ENCODE measurements at regions not wholly inside any gene's neighbourhood (a gene's known extent, or its start where the extent isn't known, plus 50 kb on each side); places are given as distances from the start of the nearest gene placed in this dataset.

DNA sequence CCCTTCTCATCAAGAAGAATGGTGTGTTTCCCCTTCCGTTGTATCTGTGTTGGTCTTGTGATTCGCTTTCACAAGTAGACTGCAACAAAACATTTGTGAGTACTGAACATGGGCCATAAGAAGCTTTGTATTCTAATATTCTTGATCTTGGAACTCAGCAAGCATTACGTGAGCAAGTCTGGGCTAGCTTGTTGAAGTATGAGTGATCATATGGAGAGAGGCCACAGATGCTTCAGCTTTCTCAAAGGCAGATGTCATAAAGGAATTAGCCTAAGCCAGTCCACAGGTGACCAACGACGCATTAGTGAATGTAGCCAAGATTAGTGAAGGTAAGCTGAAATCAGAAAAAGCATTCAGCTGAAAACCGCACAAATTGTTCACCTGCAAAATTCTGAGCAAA lies 609.6 kb upstream of the NEGR1 start:
- Histone ChIP-seq H3K27ac (no peak overlapping the region), H3K36me3 (no peaks in the 10 kb centered on the region), H3K4me3 (no peak overlapping the region), H3K9me3 (no peaks in the 10 kb centered on the region), H3K27me3 (no peaks in the 10 kb centered on the region), H3K4me1 (no peaks in the 10 kb centered on the region)
- WGBS, 4 donors, result 89 to 93% (median 91%) methylated on average over 6 of the region's 6 CpGs
- intact Hi-C loops (cut with DNase I), result no loop called here
- TF ChIP-seq POLR2A (IDR thresholded peaks at IDR 0.05), result no peak
- TF ChIP-seq, protein P1, sequence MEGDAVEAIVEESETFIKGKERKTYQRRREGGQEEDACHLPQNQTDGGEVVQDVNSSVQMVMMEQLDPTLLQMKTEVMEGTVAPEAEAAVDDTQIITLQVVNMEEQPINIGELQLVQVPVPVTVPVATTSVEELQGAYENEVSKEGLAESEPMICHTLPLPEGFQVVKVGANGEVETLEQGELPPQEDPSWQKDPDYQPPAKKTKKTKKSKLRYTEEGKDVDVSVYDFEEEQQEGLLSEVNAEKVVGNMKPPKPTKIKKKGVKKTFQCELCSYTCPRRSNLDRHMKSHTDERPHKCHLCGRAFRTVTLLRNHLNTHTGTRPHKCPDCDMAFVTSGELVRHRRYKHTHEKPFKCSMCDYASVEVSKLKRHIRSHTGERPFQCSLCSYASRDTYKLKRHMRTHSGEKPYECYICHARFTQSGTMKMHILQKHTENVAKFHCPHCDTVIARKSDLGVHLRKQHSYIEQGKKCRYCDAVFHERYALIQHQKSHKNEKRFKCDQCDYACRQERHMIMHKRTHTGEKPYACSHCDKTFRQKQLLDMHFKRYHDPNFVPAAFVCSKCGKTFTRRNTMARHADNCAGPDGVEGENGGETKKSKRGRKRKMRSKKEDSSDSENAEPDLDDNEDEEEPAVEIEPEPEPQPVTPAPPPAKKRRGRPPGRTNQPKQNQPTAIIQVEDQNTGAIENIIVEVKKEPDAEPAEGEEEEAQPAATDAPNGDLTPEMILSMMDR (IDR thresholded peaks at IDR 0.05), result no peak
- DNase-seq (no peak), ATAC-seq (no peak)

DNA sequence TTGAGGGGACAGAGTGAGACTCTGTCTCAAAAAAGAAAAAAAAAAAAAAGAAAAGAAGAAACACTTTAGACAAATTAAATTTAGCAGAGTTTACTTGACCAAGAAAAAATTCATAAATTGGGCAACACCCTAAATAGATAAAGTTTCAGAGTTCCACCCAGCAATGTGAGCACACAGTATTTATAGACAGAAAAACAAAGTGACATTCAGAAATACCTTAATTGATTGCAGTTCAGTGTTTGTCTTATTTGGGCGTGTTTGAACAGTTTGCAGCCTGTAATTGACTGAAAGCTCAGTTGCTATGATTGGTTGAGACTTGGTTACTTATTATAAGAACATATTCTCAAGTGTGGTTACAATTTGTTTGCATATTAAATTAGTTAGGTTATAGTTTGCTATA lies 603.5 kb upstream of the NEGR1 start:
- H3K4me1 ChIP-seq, result no peaks in the 10 kb centered on the region
- intact Hi-C loops (cut with DNase I), result no loop called here
- no peaks in the 10 kb centered on the region for H3K36me3 ChIP-seq
- H3K4me3 ChIP-seq, result no peak overlapping the region
- no peak overlapping the region for H3K27ac ChIP-seq
- no peaks in the 10 kb centered on the region for H3K27me3 ChIP-seq
- TF ChIP-seq POLR2A (IDR thresholded peaks at IDR 0.05), result no peak
- TF ChIP-seq, protein P1 (IDR thresholded peaks at IDR 0.05), result no peak
- DNase-seq (no peak), ATAC-seq (no peak)
- 59 to 73% (median 66%) methylated on average over 1 of the region's 1 CpG for WGBS, 4 donors
- H3K9me3 ChIP-seq, result no peaks in the 10 kb centered on the region

DNA sequence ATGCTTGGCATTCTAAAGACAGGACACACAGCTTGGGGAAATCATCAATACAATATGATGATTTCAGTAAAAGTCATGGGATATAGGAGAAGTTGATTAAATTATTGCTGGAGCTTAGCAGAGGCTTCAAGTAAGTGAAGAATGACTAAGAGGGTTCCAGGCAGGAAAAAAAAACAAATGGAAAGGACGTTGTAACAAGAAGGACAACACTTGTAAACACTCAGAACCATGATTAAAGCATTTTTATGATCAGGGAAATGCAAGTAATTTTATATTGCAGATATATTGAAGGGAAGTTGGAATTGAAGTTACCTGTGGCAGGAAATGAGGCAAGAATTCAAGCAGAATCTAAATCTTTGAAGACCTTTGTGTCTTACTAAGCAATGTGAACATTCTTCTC lies 602.7 kb upstream of the NEGR1 start:
- intact Hi-C loops (cut with DNase I), result no loop called here
- no peak for DNase-seq
- TF ChIP-seq, protein P1 (IDR thresholded peaks at IDR 0.05), result no peak
- TF ChIP-seq POLR2A (IDR thresholded peaks at IDR 0.05), result no peak

DNA sequence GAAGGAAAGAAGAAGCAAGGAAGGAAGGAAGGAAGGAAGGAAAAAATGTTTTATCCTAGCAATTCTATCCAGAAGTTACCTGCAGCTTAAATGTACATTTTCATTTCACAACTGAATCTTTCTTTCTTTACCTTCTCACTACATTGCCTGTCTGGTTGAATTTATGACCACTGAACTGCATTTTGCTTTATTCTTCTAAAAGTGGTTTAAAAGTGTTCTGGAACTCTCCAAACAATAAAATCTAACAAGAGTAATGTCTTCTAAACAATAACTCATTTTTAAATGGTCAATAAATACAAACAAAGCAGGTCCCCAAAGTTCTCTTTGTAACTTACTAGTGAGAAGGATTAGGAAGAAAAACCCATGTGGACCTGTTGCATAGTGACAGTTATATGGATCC lies 587.5 kb upstream of the NEGR1 start:
- Histone ChIP-seq H3K36me3 (no peaks in the 10 kb centered on the region), H3K4me3 (no peak overlapping the region), H3K4me1 (no peaks in the 10 kb centered on the region), H3K27me3 (no peaks in the 10 kb centered on the region), H3K9me3 (no peaks in the 10 kb centered on the region), H3K27ac (no peak overlapping the region)
- DNase-seq (no peak), ATAC-seq (no peak)
- intact Hi-C loops (cut with DNase I), result no loop called here
- no peak for TF ChIP-seq POLR2A (IDR thresholded peaks at IDR 0.05)
- TF ChIP-seq, protein P1 (IDR thresholded peaks at IDR 0.05), result no peak

More for the DNA sequence above, 602.7 kb upstream of the NEGR1 start:
- 46 to 62% (median 54%) methylated on average over 1 of the region's 1 CpG for WGBS, 4 donors
- no peaks in the 10 kb centered on the region for H3K9me3 ChIP-seq
- no peaks in the 10 kb centered on the region for H3K27me3 ChIP-seq
- no peaks in the 10 kb centered on the region for H3K4me1 ChIP-seq
- no peaks in the 10 kb centered on the region for H3K36me3 ChIP-seq
- H3K27ac ChIP-seq, result no peak overlapping the region
- ATAC-seq, result no peak
- no peak overlapping the region for H3K4me3 ChIP-seq

All from heart left ventricle (tissue), 16 donors.